T-helper 1 cell treated with Interleukin-12 subunit alpha and Interleukin-12 subunit beta and Interleukin-4 antibody, amounts not matched to agents 30 ng/mL and 1 ng/mL, for 36 hours (primary cell): ENCODE measurements at regions not wholly inside any gene's neighbourhood (a gene's known extent, or its start where the extent isn't known, plus 50 kb on each side); places are given as distances from the start of the nearest gene placed in this dataset.
"Not testable (repeated sequence)": the region's sequence is repeated elsewhere in the genome, so short reads cannot be mapped to it uniquely, and the experiment has no call there.

Experiments used
- intact Hi-C: fragments of 100-400 bp; cut with micrococcal nuclease; formaldehyde crosslinking; loops from one replicate; pipeline ENCODE4 v1.15.1; 2024

DNA sequence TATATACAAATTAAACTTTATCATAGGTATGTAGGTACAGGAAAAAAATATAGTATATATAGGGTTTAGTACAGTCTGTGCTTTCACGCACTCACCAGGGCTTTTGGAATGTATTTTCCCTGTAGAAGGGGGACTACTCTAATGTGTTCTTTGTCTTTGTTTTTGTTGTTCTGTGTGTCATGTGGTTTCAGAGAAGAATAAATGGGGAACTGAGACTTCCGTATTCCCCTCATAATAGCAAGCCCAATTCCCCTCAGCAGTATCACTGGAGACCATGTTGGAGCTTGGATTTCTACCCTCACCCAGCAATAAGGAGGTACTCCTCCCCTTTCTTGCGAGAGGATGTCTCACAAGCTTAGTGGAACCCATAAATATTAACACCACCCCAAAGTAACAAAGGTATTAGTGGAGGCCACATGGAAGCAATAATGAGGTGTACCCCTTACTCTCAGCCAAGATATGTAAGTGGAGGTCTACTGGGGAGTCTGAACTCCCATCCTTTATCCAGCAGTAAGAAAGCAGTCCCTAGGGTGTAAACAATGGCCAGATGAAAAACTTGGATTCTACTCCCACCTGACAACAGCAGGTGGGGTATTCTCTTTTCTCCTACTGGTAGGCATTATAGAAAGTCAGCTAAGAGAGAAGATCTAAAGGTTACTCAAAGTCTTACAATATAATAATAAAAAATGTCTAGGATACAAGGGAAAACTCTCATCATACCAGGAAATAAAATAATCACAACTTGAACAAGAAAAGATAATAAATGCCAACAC is 805.4 kb upstream of the GALNTL6 start:
- intact Hi-C loops = no loop called here

GRCh38 chr4:171002246-171002645 is 811.0 kb upstream of the GALNTL6 start:
- intact Hi-C loops = no loop called here

DNA sequence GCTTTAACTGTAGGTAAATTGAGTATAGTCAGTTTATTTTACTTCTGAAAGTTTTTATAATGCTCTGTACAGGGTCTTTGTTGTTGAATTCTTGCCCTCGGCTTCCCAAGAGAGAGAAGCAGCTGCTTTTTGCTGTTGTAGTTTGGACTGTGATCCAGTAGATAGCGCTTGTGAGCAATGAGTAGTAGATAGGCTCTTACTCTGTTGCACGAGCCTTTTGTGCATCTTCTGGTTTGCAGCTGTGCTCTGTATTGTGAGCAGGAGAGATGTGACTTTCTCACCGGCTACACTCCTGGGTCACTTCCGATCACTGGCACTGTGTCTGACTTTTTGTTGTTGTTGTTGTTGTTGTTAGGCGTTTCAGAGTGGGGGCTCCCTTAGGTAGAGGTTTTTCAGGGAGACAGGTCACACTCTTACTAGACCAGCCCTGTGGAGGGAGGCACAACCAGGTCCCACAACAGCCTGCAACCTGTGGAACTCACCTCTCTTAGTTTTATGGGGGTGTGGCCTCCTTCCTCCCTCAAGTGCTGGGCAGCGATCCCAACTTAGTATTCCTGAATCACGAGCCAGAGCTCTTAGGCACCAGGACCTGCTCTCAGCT is 822.1 kb upstream of the GALNTL6 start:
- intact Hi-C loops = loop anchor here (10.0 kb wide), 1 partner anchor 1844 kb away; no protein-coding TSS in a partner anchor

GRCh38 chr4:170988446-170988845 is 824.8 kb upstream of the GALNTL6 start:
- intact Hi-C loops = no loop called here

DNA sequence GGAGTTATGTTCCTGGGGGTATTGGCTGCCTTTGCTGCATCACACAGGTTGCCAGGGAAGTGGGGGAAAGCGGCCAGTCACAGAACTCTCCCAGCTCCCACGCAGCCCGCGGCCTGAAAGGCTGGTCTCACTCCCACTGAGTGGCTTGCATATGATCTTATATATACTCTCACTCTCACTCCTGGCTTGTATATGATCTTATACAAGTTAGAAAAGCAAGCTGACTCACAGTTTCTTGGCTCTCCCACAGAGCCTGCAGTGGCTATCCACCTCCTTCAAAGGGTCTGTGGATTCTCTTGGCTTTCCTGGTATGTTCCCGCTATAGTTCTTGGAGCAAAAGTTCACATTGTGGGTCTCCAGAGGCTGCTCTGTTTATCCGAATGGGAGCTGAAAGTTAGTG is 833.5 kb upstream of the GALNTL6 start:
- intact Hi-C loops = no loop called here

GRCh38 chr4:170978990-170979389 is 834.2 kb upstream of the GALNTL6 start:
- intact Hi-C loops = no loop called here

DNA sequence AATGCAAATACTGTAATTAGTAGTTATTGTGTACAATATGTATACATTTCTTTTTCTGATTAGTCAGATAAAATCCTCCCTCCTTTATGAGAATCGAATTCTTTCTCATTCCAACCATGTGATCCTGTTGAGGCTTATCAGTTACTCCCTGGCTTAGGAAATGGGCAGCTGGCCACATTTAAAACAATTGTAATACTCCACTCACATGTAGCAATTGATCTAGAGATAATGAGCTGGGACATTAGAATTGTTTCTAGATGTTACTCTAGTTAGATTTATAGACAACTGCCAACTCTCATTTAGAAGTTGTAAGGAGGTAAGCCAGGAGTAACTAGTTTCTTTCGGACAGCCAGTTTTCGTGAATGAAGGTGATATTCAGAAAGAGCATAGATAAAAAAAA is 859.3 kb upstream of the AADAT start:
- intact Hi-C loops = no loop called here

GRCh38 chr4:170940043-170940724 is 850.4 kb upstream of the AADAT start:
- intact Hi-C loops = no loop called here

DNA sequence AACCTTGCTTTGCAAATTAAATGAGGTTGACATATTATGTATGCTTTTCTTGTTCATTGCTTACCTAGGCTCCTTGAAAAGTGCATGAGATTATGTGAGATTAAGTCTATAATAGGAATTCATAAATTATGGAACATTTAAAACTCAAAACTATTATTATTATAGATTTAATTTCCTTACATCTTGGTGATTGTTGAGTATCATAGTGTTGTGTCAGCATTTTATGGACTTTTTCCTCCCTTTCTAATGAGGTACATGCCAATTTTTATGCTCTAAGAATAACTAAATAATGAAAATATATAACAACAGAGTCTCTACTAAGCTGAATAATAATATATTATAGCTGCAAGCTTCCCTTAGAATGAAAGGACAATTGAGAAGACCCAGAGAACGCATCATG is 848.8 kb upstream of the AADAT start:
- intact Hi-C loops = no loop called here

DNA sequence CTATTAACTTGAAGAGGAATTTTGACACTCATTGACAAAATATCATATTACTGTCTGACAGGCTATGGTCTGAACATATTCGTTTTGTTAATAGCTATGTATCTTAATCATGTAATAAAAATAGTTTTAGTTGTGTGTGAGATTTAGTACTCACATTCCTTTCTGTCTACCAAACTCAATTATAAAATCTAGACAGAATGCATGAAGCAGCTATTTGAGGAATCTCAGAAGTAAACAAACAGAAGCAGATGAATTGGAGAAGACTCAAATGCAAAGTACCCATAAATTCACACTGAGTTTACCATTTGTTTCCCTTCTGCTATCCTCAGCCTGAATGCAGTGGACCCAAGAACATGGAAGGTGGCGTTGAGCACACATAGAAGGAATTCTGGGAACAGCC is 841.6 kb upstream of the AADAT start:
- intact Hi-C loops = no loop called here

DNA sequence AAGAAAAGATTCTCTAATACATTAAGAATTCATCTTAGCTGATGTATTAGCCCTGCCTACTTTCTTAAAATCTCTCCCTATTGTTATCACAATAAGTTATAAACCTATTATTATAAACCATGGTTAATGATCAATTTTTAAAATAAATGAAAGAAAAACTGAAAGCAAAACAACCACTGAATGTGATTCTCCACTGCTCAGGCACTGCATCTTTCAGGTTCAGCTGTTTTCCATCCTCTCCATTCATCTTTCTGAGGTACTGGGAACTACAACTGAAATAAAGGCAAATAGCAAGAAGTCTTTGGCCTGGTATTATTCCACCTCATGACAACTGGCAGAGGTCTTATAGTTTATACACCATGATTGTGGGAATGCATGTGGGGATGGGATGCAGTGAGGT is 798.9 kb upstream of the AADAT start:
- intact Hi-C loops = no loop called here

DNA sequence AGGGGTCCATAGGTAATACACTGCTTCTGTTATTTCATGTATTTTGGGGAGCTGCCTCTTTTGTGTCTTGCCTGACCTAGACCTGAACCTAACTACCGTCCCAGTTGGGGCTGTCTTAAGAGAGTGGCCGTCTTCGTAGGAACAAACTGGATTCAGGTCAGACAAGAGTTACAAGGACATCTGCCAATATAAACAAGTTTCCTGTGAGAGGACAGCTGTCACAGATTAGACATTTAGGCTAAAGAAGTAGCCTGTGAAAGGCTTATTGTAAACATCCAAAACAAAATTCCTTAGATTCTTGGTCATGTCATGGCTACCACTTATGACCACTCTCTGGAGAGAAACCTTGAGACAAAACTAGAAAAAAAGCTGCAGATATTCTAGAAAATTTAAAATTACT is 797.6 kb upstream of the AADAT start:
- intact Hi-C loops = no loop called here

GRCh38 chr4:170884969-170885570 is 795.3 kb upstream of the AADAT start:
- intact Hi-C loops = no loop called here

DNA sequence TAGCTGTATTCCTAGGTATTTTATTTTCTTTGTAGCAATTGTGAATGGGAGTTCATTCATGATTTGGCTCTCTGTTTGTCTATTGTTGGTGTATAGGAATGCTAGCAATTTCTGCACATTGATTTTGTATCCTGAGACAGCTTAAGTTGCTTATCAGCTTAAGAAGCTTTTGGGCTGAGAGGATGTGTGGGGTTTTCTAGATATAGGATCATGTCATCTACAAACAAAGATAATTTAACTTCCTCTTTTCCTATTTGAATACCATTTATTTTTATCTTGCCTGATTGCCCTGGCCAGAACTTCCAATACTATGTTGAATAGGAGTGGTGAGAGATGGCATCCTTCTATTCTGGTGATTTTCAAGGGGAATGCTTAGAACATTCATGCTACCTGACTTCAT is 791.9 kb upstream of the AADAT start:
- intact Hi-C loops = not testable (repeated sequence)

GRCh38 chr4:170875868-170876267 is 786.1 kb upstream of the AADAT start:
- intact Hi-C loops = no loop called here

DNA sequence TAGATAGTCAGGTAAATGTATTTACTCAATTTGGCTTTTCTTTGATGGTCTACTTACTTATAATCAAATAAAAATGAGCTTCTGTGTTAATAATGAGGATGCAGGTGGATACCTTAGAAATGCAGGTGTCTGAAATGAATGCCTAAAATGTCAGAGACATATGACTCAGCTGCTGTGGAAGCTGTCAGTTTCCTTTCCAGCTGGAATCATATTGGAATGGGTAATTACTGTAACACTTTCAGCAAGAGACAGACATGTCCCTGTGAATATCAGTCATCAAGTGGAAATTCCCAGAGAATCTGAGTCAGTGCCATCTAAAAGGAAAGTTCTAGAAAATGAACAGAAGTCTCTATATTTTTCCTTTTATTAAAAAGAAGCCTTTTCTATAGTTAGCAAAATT is 783.0 kb upstream of the AADAT start:
- intact Hi-C loops = no loop called here

DNA sequence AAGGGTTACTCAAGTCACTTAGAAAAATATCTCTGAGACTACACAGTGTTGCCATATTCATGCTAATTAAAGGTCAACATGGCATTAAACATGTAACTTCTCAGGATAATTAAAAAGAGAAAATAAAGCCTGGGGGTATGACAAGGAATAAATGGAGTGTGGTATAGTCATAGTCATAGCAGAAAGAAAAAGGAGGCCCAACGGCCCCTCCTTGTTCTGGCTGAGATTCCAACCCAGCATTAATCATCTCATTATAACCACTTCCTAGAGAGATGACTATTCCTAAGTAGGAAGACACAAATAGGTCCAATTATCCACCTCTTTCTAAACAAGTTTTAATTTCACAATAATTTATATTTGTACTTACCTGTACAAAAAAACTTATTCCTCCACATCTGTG is 778.4 kb upstream of the AADAT start:
- intact Hi-C loops = no loop called here

DNA sequence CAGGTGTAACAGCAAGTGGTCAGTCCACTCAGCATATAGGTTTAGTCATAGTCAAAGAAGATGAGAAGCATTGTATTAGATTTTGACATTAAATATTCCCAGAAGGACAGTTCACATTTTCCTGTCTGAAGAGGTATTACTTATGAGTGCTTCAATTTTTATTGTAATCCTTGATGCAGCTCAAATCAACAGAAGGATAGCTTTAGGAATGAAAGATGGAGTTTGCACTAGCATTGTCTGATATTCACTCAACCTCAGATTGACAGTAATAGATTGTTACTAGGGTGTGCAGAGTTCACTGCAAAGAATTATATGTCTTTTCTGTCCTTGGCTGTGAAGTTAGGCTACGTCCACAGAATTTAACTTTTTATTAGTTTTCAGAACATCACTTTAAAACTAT is 764.3 kb upstream of the AADAT start:
- intact Hi-C loops = no loop called here

- intact Hi-C loops = loop anchor here (1.0 kb wide), 1 partner anchor 594 kb away; no protein-coding TSS in a partner anchor
Observed at GRCh38 chr4:170853422-170854021, 763.8 kb upstream of the AADAT start.

- intact Hi-C loops = no loop called here
Observed at GRCh38 chr4:170849969-170850368, 760.2 kb upstream of the AADAT start.

DNA sequence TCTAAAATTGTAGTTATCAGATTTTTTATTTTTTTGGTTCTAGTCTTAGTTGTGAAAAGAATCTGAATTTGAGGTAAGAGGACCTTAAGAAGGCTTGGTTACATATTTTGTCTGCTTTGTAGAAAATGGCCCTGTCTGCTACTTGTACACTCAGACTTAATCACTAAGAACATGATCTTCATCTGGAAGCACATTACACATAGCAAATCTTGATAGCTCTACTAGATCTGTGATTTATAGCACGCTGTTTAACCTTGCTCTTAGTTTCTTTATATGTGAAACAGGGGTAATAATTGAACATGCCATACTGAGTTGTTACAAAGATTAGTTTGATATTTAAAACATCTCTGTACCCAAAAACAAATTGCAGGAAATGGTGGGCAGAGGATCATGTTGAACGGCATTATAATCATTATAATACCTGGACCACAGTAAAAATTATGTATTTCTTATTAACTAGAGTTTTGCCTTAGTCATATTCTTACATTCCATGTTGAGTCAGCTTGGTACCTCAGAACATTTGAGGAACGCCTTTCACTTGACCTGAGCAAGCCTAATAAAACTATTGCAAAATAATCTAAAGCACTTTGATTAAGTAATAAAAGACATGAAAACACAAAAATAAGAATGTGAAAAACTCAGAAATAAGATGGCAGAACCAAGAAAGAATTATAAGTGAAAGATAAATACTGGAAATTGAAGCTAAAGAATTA is 738.0 kb upstream of the AADAT start:
- intact Hi-C loops = no loop called here
